ENCODE measurements at regions not wholly inside any gene's neighbourhood (a gene's known extent, or its start where the extent isn't known, plus 50 kb on each side); places are given as distances from the start of the nearest gene placed in this dataset.
A peak's percentile ranks its signal among the peaks of the same experiment; 100 is the strongest.

DNA sequence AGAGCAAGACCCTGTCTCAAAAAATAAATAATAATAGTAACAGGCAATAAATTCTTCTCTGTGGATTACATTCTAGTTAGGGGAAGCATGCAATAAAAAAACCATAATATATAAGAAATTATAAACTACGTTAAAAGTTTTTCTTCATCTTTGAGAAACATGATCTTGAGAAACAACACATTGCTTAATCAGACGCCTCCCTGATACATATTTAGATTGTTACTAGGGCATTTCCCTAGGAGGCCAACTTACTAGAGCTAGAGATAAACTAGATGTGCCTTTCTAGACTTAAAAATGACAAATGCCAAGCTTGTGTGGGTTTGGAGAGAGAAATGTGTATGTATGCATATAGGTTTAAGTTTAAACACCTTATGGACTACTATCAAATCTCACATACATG, 76.3 kb upstream of the GALNT5 start:
- Mint-ChIP-seq H3K4me3 (no peak overlapping the region), H3K27me3 (peaks cover 4 to 8% of the 10 kb centered on the region in 2 donors), H3K4me1 (ENCODE audit: low read depth in 2 of 2) (peaks cover 4 to 7% of the 10 kb centered on the region in 2 donors), H3K9me3 (peaks cover 4% of the 10 kb centered on the region), H3K27ac (no peak overlapping the region), H3K36me3 (no peaks in the 10 kb centered on the region)
- DNase-seq (ENCODE audit: low spot score) (no peak), ATAC-seq (no peak)

DNA sequence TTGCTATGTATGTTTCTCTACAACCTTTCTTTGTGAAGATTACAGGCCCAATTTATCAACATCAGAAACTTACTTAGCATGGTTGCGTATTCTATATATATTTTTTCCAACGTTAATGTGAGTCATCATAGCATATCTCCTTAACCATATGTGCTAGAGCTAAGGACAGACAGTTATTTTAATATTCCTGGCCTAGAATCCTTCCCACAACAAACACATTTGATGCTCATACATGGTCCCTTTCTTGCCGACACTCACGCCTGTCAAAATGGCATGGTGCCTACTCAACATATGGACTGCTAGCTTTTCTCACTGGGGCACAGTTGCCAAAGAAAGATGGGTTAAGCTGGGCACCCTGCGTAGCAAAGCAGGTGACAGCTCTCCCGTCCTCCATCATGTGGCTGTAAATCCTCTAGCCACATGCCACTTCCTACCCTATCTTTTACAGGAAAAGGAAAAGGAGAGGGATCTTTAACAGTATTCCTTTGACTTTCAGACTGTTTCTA, 75.2 kb upstream of the GALNT5 start:
- H3K27ac Mint-ChIP-seq = no peak overlapping the region
- H3K9me3 Mint-ChIP-seq = peaks cover 4% of the 10 kb centered on the region
- peaks cover 4 to 8% of the 10 kb centered on the region in 2 donors for H3K27me3 Mint-ChIP-seq
- no peak for DNase-seq (ENCODE audit: low spot score)
- no peak overlapping the region for H3K4me3 Mint-ChIP-seq
- H3K36me3 Mint-ChIP-seq = no peaks in the 10 kb centered on the region
- ATAC-seq = no peak
- peaks cover 4 to 7% of the 10 kb centered on the region in 2 donors for H3K4me1 Mint-ChIP-seq (ENCODE audit: low read depth in 2 of 2)

DNA sequence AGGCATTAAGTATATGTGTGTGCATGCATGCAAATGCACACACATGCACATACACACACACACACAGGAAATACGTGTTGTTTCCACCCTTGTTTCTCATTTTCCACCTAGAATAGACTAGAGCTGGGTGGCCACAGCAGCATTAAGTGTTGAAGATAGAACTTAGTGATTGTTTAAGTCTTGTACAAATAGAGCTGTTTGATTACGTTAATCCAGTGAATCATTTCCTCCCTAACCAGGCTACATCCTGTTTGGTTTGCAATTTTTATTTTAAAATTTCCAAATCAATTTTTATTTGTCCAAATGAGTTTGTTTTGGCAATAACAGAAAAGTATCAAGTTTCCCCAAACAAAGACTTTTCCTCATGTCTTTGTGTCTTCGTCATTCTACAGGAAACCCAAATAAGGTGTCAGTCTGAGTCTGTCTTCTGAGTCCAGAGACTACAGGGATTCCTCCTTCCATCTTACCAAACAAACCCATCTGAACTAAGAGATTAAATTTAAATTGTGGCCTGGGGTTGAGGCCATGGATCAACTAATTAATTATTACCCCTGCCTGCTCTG, 74.6 kb upstream of the GALNT5 start:
- no peak for DNase-seq (ENCODE audit: low spot score)
- no peaks in the 10 kb centered on the region for H3K36me3 Mint-ChIP-seq
- H3K4me3 Mint-ChIP-seq = no peak overlapping the region
- ATAC-seq = peak; percentile 41 to 48
- H3K27ac Mint-ChIP-seq = no peak overlapping the region
- peaks cover 4 to 7% of the 10 kb centered on the region in 2 donors for H3K4me1 Mint-ChIP-seq (ENCODE audit: low read depth in 2 of 2)
- peaks cover 4 to 8% of the 10 kb centered on the region in 2 donors for H3K27me3 Mint-ChIP-seq
- H3K9me3 Mint-ChIP-seq = peaks cover 4% of the 10 kb centered on the region

DNA sequence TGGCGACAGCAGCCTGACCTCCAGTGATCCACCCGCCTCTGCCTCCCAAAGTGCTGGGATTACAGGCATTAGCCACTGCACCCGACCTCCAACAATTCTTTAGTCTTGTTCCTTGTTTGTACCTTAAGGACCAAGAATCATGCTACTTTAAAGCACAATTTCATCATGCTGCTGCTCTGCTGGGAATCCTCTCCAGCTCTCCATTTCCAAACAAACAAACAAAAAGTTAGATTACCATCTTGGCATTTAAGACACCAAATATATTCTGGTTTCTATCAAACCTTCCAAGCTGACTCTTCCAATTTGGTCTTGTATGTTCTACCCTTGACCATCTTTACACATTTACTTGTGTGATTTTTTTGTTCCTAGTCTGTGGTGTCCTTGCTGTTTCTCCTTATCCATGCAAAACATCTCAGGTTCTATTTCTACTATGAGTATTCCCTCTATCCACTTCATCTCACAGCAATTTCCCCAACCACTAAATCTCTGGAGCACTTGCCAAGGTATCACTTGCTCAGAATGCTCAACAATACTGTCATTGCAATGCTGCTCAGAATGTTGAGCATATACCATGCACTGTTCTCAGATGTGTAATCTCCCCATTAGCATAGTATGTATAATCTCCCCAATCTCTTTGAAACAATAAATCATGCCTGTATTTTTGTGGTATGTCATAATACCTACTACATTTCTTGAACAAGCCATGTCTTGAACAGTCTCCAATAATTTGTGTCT, 73.2 kb upstream of the GALNT5 start:
- Mint-ChIP-seq H3K27me3 (peaks cover 4 to 8% of the 10 kb centered on the region in 2 donors), H3K36me3 (no peaks in the 10 kb centered on the region), H3K4me3 (no peak overlapping the region), H3K4me1 (ENCODE audit: low read depth in 2 of 2) (peaks cover 4 to 7% of the 10 kb centered on the region in 2 donors), H3K27ac (no peak overlapping the region), H3K9me3 (peaks cover 4% of the 10 kb centered on the region)
- ATAC-seq (no peak), DNase-seq (ENCODE audit: low spot score) (no peak)

DNA sequence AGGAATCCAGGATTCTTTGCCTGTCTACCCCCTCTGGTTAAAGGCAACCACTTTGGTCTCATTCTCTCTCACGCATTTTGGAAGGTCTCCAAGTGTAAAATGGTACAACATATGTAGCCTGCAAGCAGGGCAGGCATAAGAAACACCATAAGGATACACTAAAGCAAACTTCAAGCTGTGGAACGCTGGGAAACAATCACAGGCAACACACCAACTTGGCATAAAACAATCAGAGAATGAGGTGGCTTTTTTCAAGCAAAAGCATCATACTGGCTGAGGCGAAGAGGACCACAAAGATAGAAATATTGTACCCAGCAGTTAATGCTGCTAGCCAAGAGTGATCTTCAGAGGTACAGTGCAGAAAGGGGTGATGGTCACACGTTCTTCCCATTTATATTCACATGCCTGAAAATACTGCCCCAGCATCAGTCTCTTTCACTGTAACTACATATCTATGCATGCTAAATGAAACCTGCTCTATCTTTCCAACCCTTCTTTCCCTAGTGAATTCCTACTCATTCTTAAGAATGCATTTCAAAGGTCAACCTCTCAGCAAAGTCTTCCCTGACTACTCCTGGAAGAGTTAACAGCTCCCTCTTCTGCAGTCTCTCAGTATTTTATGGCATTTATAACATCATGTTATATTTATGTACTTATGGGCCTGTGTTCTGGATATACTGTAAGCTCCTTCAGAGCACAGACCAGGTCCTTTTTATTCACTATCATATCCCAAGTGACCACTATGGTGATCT, 71.9 kb upstream of the GALNT5 start:
- H3K4me1 Mint-ChIP-seq (ENCODE audit: low read depth in 2 of 2) = peaks cover 4 to 7% of the 10 kb centered on the region in 2 donors
- ATAC-seq (no peak), DNase-seq (ENCODE audit: low spot score) (no peak)
- no peaks in the 10 kb centered on the region for H3K36me3 Mint-ChIP-seq
- H3K9me3 Mint-ChIP-seq = peaks cover 4% of the 10 kb centered on the region
- H3K27ac Mint-ChIP-seq = no peak overlapping the region
- H3K4me3 Mint-ChIP-seq = no peak overlapping the region
- peaks cover 4 to 8% of the 10 kb centered on the region in 2 donors for H3K27me3 Mint-ChIP-seq

DNA sequence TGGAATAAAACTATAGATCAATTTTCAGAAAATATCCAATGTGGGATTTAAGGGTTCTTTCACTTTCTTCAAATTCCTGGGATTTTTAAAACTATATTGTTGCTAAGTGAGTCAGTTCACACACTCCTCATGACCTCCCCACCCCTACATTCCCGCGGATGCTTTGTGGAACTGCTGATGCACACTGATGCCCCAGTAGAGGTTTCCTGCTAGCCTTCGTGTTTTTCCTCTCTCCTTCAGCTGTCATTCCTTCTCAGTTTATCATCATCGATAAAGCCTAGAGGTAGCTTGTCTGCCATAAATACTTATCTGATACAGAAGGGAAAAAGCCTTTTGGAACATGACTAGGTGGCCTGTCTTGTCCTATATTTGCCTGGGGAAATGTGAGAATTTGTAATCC, 67.4 kb upstream of the GALNT5 start:
- no peaks in the 10 kb centered on the region for H3K27me3 Mint-ChIP-seq
- no peak for DNase-seq (ENCODE audit: low spot score)
- no peaks in the 10 kb centered on the region for H3K36me3 Mint-ChIP-seq
- ATAC-seq = no peak
- H3K4me3 Mint-ChIP-seq = no peak overlapping the region
- H3K4me1 Mint-ChIP-seq (ENCODE audit: low read depth in 2 of 2) = no peaks in the 10 kb centered on the region
- H3K9me3 Mint-ChIP-seq = no peaks in the 10 kb centered on the region
- no peak overlapping the region for H3K27ac Mint-ChIP-seq

DNA sequence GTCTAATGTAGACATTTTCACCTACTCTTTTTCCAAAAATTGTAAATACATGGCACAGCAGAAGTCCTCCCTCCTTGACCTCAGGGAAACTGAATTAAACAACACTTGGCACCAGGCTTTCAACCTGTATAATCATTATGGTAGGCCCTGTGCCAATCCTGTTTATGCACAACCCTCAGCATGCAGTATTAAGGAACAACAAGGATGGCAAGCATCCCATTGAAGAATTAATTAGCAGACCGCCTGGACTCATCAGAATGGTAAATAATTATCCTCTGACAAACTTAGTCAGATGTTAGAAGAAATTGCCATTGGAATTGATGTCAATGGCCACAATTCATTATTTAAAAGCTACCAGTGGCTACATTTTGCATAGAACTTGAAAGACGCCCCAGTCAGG, 66.3 kb upstream of the GALNT5 start:
- no peaks in the 10 kb centered on the region for H3K4me1 Mint-ChIP-seq (ENCODE audit: low read depth in 2 of 2)

DNA sequence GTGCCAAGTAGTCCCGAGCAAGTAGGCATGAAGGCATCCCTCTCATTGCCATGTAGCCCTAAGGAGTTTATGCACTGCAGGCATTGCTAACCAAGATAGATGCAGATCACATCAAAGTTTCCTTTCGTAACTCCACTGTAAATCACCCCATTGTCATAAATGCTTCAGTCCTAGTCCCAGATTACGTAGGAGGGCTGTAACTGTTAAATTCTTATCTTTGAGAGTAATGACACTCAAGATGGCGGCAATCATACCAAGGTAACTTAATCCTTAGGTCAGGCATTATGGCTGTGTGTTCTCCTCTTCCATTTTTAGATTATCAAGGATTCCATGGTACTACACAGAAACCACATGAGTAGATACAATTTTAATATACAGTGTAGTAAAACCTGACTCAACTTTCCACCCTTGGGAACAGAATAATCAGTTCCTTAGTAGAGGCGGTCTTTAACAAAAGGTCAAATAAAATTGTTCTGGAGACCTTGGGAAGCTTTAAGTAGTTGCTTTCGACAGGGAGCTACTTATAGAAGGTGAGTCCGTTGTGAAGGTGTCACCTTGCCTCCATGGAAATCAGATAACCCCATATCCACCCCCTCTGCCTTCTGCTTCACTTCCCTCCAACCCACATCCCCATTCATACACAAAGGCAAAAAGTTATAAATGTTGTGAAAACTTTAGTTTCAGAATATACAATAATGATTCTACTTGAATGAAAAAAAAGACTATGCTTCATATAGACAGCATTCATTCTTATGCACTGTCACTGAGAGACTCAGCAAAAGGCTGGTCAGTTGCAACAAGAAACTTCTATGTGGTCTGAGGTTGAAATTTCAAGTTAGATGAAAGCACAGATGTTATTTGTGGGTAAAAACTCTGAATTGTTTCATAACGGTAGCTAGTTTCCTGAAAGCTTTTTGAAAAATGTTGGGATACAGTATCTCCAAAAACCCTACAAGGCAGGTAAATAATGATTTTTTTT, 64.8 kb upstream of the GALNT5 start:
- H3K4me1 Mint-ChIP-seq (ENCODE audit: low read depth in 2 of 2) = no peaks in the 10 kb centered on the region

More for the DNA sequence above, 66.3 kb upstream of the GALNT5 start:
- Mint-ChIP-seq H3K9me3 (no peaks in the 10 kb centered on the region), H3K27ac (no peak overlapping the region), H3K27me3 (no peaks in the 10 kb centered on the region), H3K36me3 (no peaks in the 10 kb centered on the region), H3K4me3 (no peak overlapping the region)
- ATAC-seq (no peak), DNase-seq (ENCODE audit: low spot score) (no peak)

DNA sequence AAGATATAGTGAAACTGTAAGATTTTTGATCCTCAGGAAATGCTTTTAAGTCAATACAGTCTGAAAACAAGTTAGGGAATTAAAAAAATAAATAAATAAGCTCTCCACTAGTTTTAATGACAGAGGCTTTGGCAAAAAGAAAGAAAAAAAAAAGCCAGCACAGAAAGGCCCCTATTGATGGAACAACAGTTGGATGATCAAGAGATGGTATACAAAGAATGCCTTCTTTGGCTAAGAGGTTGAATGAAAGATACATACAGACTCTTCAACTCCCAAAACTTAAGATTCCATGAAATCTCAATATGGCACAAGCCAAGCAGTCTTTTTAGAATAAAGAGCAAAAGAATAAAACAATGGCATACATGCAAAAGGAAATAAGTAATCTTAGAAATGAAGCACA, 64.0 kb upstream of the GALNT5 start:
- Mint-ChIP-seq H3K36me3 (no peaks in the 10 kb centered on the region), H3K4me3 (no peak overlapping the region), H3K27me3 (peaks cover 0 to 5% of the 10 kb centered on the region in 2 donors), H3K27ac (no peak overlapping the region), H3K4me1 (ENCODE audit: low read depth in 2 of 2) (no peaks in the 10 kb centered on the region), H3K9me3 (no peaks in the 10 kb centered on the region)
- DNase-seq (ENCODE audit: low spot score) (no peak), ATAC-seq (no peak)

More for the DNA sequence above, 64.8 kb upstream of the GALNT5 start:
- no peaks in the 10 kb centered on the region for H3K9me3 Mint-ChIP-seq
- no peaks in the 10 kb centered on the region for H3K27me3 Mint-ChIP-seq
- H3K36me3 Mint-ChIP-seq = no peaks in the 10 kb centered on the region
- DNase-seq (ENCODE audit: low spot score) = no peak
- no peak overlapping the region for H3K27ac Mint-ChIP-seq
- H3K4me3 Mint-ChIP-seq = no peak overlapping the region
- ATAC-seq = no peak

DNA sequence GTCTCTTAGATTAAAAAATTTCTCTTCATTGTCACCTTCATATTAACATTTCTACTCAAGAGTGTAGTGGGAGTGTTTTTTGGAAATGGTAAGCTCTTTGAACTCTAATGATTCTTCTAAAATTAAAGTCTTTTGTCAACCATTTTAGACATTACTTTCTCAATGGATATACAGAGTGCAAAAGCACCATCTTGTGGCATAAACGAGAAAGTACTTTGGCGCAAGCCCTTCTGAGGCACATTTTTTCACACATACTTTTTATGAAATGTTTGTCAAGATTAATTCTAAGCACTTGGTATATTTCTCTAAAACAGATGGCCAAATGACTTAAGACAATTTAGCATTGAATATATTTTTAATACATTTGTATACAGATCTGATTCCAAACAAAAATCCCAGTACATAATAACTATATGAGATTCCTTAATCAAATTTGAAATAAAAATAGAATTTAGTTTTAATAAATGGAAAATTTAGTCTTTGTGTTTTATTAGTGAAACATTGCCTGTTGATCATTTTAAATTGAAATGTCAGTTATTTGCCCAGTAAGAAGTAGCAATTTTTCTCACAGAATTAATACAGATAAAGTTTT, 63.3 kb upstream of the GALNT5 start:
- H3K27ac Mint-ChIP-seq = no peak overlapping the region
- H3K4me1 Mint-ChIP-seq (ENCODE audit: low read depth in 2 of 2) = no peaks in the 10 kb centered on the region
- ATAC-seq (no peak), DNase-seq (ENCODE audit: low spot score) (no peak)
- H3K36me3 Mint-ChIP-seq = no peaks in the 10 kb centered on the region
- H3K27me3 Mint-ChIP-seq = peaks cover 0 to 7% of the 10 kb centered on the region in 2 donors
- no peak overlapping the region for H3K4me3 Mint-ChIP-seq
- no peaks in the 10 kb centered on the region for H3K9me3 Mint-ChIP-seq

DNA sequence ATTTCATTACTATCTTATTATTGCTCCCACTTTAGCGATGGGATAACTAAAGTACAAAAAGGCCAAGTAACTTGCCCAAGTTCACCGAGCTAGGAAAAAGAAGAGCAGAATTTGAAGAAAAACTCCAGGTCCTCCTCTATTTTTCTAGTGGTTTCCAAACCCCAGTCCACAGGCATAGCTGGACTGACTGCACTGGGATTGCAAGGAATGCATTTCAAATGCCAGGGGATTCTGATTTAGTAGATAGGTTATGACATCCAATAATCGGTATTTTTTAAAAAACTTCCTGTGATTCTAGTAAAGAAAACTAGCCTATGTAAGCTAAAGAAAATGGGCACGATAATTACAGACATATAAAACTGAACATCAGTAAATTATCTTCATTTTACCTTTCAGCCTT, 62.7 kb upstream of the GALNT5 start:
- DNase-seq (ENCODE audit: low spot score) (no peak), ATAC-seq (no peak)
- H3K4me1 Mint-ChIP-seq (ENCODE audit: low read depth in 2 of 2) = no peaks in the 10 kb centered on the region
- H3K4me3 Mint-ChIP-seq = no peak overlapping the region
- no peak overlapping the region for H3K27ac Mint-ChIP-seq
- no peaks in the 10 kb centered on the region for H3K36me3 Mint-ChIP-seq
- no peaks in the 10 kb centered on the region for H3K9me3 Mint-ChIP-seq
- peaks cover 0 to 7% of the 10 kb centered on the region in 2 donors for H3K27me3 Mint-ChIP-seq

DNA sequence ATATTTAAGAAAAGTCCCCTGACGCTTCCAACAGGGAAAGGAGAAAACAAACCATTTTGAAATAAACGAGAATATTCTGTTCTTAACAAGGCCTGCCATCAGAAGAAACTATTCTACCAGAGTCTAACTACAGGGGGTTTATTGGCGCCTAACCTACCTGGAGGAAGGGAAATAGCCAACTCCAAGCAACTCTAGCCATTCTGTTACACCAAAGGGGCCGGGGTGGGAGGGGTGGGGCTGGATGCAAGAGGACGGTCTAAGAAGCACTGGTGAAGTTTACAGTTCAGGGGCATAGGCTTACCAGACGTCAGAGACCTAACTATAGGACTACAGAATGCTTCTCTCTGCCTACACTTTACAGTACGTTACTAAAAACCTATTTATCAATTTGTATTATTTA, 60.5 kb upstream of the GALNT5 start:
- Mint-ChIP-seq H3K27ac (no peak overlapping the region), H3K4me3 (no peak overlapping the region), H3K36me3 (no peaks in the 10 kb centered on the region), H3K9me3 (no peaks in the 10 kb centered on the region), H3K27me3 (peaks cover 0 to 7% of the 10 kb centered on the region in 2 donors), H3K4me1 (ENCODE audit: low read depth in 2 of 2) (no peaks in the 10 kb centered on the region)
- ATAC-seq (no peak), DNase-seq (ENCODE audit: low spot score) (no peak)

DNA sequence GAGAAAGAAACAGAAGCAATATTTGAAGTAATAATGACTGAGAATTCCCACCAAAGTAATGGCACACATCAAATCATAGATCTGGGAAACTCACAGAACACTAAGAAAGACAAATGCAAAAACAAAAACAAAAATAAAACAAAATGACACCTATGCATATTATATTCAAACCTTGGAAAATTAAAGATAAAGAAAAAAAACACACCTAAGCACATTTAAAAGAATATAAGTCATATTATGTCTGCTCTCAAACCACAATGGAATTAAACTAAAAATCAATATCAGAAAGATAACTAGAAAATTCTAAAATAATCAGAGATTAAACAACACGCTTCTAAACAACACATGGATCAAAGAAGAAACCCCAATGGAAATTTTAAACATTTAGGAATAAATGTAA, 59.7 kb upstream of the GALNT5 start:
- Mint-ChIP-seq H3K27ac (no peak overlapping the region), H3K27me3 (peaks cover 0 to 7% of the 10 kb centered on the region in 2 donors), H3K36me3 (no peaks in the 10 kb centered on the region), H3K9me3 (no peaks in the 10 kb centered on the region), H3K4me3 (no peak overlapping the region), H3K4me1 (ENCODE audit: low read depth in 2 of 2) (no peaks in the 10 kb centered on the region)
- ATAC-seq = no peak
- DNase-seq (ENCODE audit: low spot score) = no peak
